ENCODE measurements at regions not wholly inside any gene's neighbourhood (a gene's known extent, or its start where the extent isn't known, plus 50 kb on each side); places are given as distances from the start of the nearest gene placed in this dataset.

GRCh38 chr13:33945477-33945876 is 127.5 kb downstream of the RFC3 start:
- TF ChIP-seq POLR2A (IDR thresholded peaks at IDR 0.05; ENCODE audit: low read length) (no peak), GATA1 (IDR thresholded peaks at IDR 0.05; ENCODE audit: low read depth, low read length) (no peak)

All from erythroblast (primary cell).